T-helper 1 cell (primary cell): ENCODE measurements at regions not wholly inside any gene's neighbourhood (a gene's known extent, or its start where the extent isn't known, plus 50 kb on each side); places are given as distances from the start of the nearest gene placed in this dataset.

Source experiments
- DNase-seq, 5 donors: peaks; one replicate each; pipeline ENCODE4 v3.0.0-alpha.2; 2012 to 2020

GRCh38 chr12:82149045-82149444 lies 209.1 kb downstream of the CCDC59 start:
- DNase-seq = no peak

- no peak for DNase-seq
Measured at GRCh38 chr12:82146740-82147139, 211.4 kb downstream of the CCDC59 start.

- no peak for DNase-seq
Measured at GRCh38 chr12:82144505-82144904, 213.7 kb downstream of the CCDC59 start.

GRCh38 chr12:82132390-82132789 lies 225.8 kb downstream of the CCDC59 start:
- DNase-seq = no peak

- no peak for DNase-seq
Measured at GRCh38 chr12:82130762-82131161, 227.4 kb downstream of the CCDC59 start.

GRCh38 chr12:82124711-82125380 lies 233.3 kb downstream of the CCDC59 start:
- no peak for DNase-seq

GRCh38 chr12:82121545-82121944 lies 236.6 kb downstream of the CCDC59 start:
- DNase-seq = no peak

- no peak for DNase-seq
Measured at GRCh38 chr12:82120901-82121300, 237.3 kb downstream of the CCDC59 start.

- no peak for DNase-seq
Measured at GRCh38 chr12:82109243-82109642, 248.9 kb downstream of the CCDC59 start.

- no peak for DNase-seq
Measured at GRCh38 chr12:82108615-82109014, 249.6 kb downstream of the CCDC59 start.

- DNase-seq = no peak
Measured at GRCh38 chr12:82099216-82099615, 259.0 kb downstream of the CCDC59 start.

GRCh38 chr12:82097877-82098276 lies 260.3 kb downstream of the CCDC59 start:
- DNase-seq = no peak

GRCh38 chr12:82097438-82097837 lies 260.7 kb downstream of the CCDC59 start:
- DNase-seq = no peak

- no peak for DNase-seq
Measured at GRCh38 chr12:82090165-82090564, 268.0 kb downstream of the CCDC59 start.

- DNase-seq = no peak
Measured at GRCh38 chr12:82089369-82090121, 268.6 kb downstream of the CCDC59 start.

- DNase-seq = no peak
Measured at GRCh38 chr12:82082501-82082900, 275.7 kb downstream of the CCDC59 start.

- DNase-seq = no peak
Measured at GRCh38 chr12:82069931-82070514, 288.2 kb downstream of the CCDC59 start.

- no peak for DNase-seq
Measured at GRCh38 chr12:82058197-82058596, 299.0 kb upstream of the PPFIA2 start.

GRCh38 chr12:82057770-82058169 lies 298.6 kb upstream of the PPFIA2 start:
- no peak for DNase-seq

GRCh38 chr12:82055391-82055790 lies 296.2 kb upstream of the PPFIA2 start:
- no peak for DNase-seq

- DNase-seq = no peak
Measured at GRCh38 chr12:82054566-82054965, 295.4 kb upstream of the PPFIA2 start.

GRCh38 chr12:82047446-82047845 lies 288.3 kb upstream of the PPFIA2 start:
- no peak for DNase-seq

- DNase-seq = no peak
Measured at GRCh38 chr12:82040987-82041743, 282.0 kb upstream of the PPFIA2 start.
